Mesenchymal stem cell (in vitro differentiated cells and primary cell): ENCODE measurements at regions not wholly inside any gene's neighbourhood (a gene's known extent, or its start where the extent isn't known, plus 50 kb on each side); places are given as distances from the start of the nearest gene placed in this dataset.

Source experiments
- DNase-seq: peaks from one replicate; pipeline ENCODE4 v3.0.0-alpha.2; 2013
- H2AFZ ChIP-seq: one replicate; pipeline ENCODE4 v1.6.1; 2013; ENCODE audit warnings: low read depth, mild to moderate bottlenecking, control low read depth, inconsistent platforms, low read length, moderate library complexity
- H2AK5ac ChIP-seq: 2 replicates; pipeline ENCODE4 v1.6.1; 2013; ENCODE audit warnings: low read length, moderate library complexity, mild to moderate bottlenecking, inconsistent platforms; ENCODE audit not compliant: severe bottlenecking
- H2BK120ac ChIP-seq: one replicate; pipeline ENCODE4 v1.6.1; 2013; ENCODE audit warnings: low read depth, mild to moderate bottlenecking, inconsistent platforms, low read length, moderate library complexity
- H2BK12ac ChIP-seq, 2 experiments: one replicate each; pipeline ENCODE4 v1.6.1; 2013; ENCODE audit warnings: inconsistent platforms in 2 of 2, low read length in 2 of 2, mild to moderate bottlenecking in 2 of 2, moderate library complexity in 2 of 2, control low read depth in 1 of 2
- H2BK15ac ChIP-seq: one replicate; pipeline ENCODE4 v1.6.1; 2013; ENCODE audit warnings: mild to moderate bottlenecking, low read depth, inconsistent platforms; ENCODE audit not compliant: poor library complexity, severe bottlenecking
- H2BK5ac ChIP-seq: 2 replicates; pipeline ENCODE4 v1.6.1; 2013; ENCODE audit warnings: low read depth, mild to moderate bottlenecking, low read length, control low read depth, inconsistent platforms; ENCODE audit not compliant: poor library complexity, severe bottlenecking
- H3K14ac ChIP-seq, 2 experiments: one replicate each; pipeline ENCODE4 v1.6.1; 2013; ENCODE audit warnings: inconsistent platforms in 2 of 2, low read length in 2 of 2, control low read depth in 1 of 2, mild to moderate bottlenecking in 1 of 2, moderate library complexity in 1 of 2
- H3K18ac ChIP-seq, 2 experiments: one replicate each; pipeline ENCODE4 v1.6.1; 2013; ENCODE audit warnings: inconsistent platforms in 2 of 2, low read length in 2 of 2, control low read depth in 1 of 2, low read depth in 1 of 2, mild to moderate bottlenecking in 1 of 2
- H3K23ac ChIP-seq, 2 experiments: one replicate each; pipeline ENCODE4 v1.6.1; 2013; ENCODE audit warnings: inconsistent platforms in 2 of 2, low read length in 2 of 2, mild to moderate bottlenecking in 2 of 2, moderate library complexity in 2 of 2, control low read depth in 1 of 2
- H3K27ac ChIP-seq: 2 replicates; pipeline ENCODE4 v1.5.1; 2013; ENCODE audit warnings: mild to moderate bottlenecking, moderate library complexity, low read length, control low read depth, inconsistent platforms; ENCODE audit not compliant: poor library complexity, severe bottlenecking
- H3K27me3 ChIP-seq, 2 experiments: 2 replicates each; pipeline versions ENCODE4 v1.6.1 to v1.7.0; 2013; ENCODE audit warnings: low read length in 2 of 2, mild to moderate bottlenecking in 2 of 2, moderate library complexity in 2 of 2, control low read depth in 1 of 2, inconsistent platforms in 1 of 2; ENCODE audit not compliant: control insufficient read depth in 1 of 2, insufficient read depth in 1 of 2
- H3K36me3 ChIP-seq, 2 experiments: 2 replicates each; pipeline versions ENCODE4 v1.6.1 to v1.7.0; 2013; ENCODE audit warnings: low read length in 2 of 2, control low read depth in 1 of 2, inconsistent platforms in 1 of 2, low read depth in 1 of 2, mild to moderate bottlenecking in 1 of 2; ENCODE audit not compliant: insufficient read depth in 2 of 2, control insufficient read depth in 1 of 2
- H3K4ac ChIP-seq, 2 experiments: one replicate each; pipeline ENCODE4 v1.6.1; 2013; ENCODE audit warnings: inconsistent platforms in 2 of 2, low read length in 2 of 2, mild to moderate bottlenecking in 2 of 2, moderate library complexity in 2 of 2, control low read depth in 1 of 2, low read depth in 1 of 2
- H3K4me1 ChIP-seq: 2 replicates; pipeline ENCODE4 v1.6.1; 2013; ENCODE audit warnings: low read depth, low read length, control low read depth; ENCODE audit not compliant: control insufficient read depth, insufficient read depth
- H3K4me2 ChIP-seq: 2 replicates; pipeline ENCODE4 v1.6.1; 2013; ENCODE audit warnings: low read length, mild to moderate bottlenecking, inconsistent platforms; ENCODE audit not compliant: poor library complexity, severe bottlenecking
- H3K4me3 ChIP-seq, 2 experiments: 2 replicates each; pipeline versions ENCODE4 v1.5.1 to v1.7.0; 2013; ENCODE audit warnings: low read length in 2 of 2, mild to moderate bottlenecking in 2 of 2, control low read depth in 1 of 2, low read depth in 1 of 2; ENCODE audit not compliant: insufficient read depth in 1 of 2
- H3K79me1 ChIP-seq: replicated peaks from 2 replicates; pipeline ENCODE4 v1.6.1; 2013; ENCODE audit warnings: mild to moderate bottlenecking, control low read depth, low read length, inconsistent platforms; ENCODE audit not compliant: poor library complexity, severe bottlenecking
- H3K9ac ChIP-seq: 2 replicates; pipeline ENCODE4 v1.7.0; 2013; ENCODE audit warnings: mild to moderate bottlenecking, low read length, moderate library complexity
- H3K9me3 ChIP-seq: 2 replicates; pipeline ENCODE4 v1.7.0; 2013; ENCODE audit warnings: mild to moderate bottlenecking, low read length; ENCODE audit not compliant: control insufficient read depth
- H4K8ac ChIP-seq: one replicate; pipeline ENCODE4 v1.6.1; 2013; ENCODE audit warnings: inconsistent platforms, mild to moderate bottlenecking, low read length, moderate library complexity
- H4K91ac ChIP-seq: one replicate; pipeline ENCODE4 v1.6.1; 2013; ENCODE audit warnings: mild to moderate bottlenecking, low read length, inconsistent platforms
- WGBS: methylation state at CpG from one replicate; pipeline ENCODE4 v1.1.7; 2013; ENCODE audit warnings: mixed read lengths; 5-methylcytosine and 5-hydroxymethylcytosine counted together

DNA sequence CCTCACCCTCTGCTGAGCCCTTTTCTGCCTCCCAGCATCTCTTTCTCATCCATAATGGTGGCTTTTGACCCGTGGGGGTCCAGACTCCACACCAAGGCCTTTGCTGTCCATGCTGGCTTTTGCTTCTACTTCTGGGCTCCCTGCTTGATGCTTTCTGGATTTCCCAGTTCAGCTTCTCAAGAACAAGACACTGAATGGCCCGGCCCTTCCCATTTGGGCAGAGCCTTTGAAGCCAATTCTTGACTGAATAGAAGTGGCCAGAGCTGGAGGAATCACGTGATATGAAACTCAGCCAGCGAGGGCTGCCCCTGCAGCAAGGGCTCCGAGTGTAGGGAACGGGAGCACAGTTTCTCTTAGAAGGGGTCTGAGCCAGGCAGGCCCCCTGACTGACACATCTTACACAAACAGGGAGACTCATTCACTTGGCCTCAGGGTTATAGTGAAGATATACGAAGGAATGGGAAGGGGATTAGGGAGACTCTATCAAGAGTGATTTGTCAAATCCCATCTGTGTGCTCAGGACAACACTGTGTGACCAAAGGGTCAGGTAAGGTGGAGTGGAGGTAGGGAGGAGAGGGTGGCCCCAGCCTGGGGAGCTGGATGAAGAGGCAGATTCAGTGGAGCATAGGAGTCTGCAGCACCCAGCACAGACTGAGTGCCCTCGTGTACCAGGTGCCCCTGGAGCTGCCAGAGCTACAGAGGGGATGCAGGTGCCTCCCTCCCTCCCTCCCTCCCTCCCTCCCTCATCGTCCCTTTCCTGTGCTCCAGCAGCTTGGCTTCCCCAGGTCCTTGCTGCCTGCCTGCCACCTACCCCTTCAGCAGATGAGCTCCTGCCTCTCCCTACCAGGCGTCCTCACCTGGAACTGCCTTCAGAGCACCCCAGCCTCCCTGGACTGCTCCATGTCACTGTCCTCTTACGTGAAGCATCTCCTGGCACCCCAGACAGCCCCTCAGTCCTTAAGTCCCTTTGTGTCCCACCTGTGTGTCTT is 106.0 kb downstream of the TRIM29 start:
- H2BK12ac ChIP-seq = no peak overlapping the region

DNA sequence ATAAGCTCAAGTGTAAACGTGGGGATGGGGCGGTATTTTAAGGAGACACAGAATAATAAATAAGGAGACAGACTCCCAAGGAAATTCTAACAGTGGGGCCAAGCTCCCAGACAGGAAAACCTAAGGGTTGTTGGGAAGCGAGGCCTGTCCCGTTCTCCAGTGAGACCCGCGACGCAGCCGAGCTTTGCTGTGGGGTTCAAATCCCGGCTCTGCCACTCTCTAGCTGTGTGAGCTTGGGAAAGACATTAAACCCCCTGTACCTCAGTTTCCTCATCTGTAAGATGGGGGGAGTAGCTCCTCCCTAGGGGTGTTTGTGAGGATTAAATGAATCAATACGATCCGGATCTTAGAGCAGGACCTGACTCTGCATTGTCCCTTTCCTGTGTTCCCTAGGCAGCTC is 106.8 kb downstream of the TRIM29 start:
- Histone ChIP-seq H4K91ac (no peak overlapping the region), H2BK15ac (no peak overlapping the region), H2BK5ac (no peak overlapping the region), H3K4ac (no peak overlapping the region), H3K4me2 (no peak overlapping the region), H3K27me3 (peaks cover 5 to 75% of the 10 kb centered on the region in 2 experiments), H4K8ac (no peak overlapping the region), H2AK5ac (no peak overlapping the region), H3K79me1 (no peaks in the 10 kb centered on the region), H3K9ac (no peak overlapping the region), H3K4me3 (no peak overlapping the region), H3K9me3 (peaks cover 8% of the 10 kb centered on the region), H3K27ac (no peak overlapping the region), H2BK12ac (no peak overlapping the region), H2BK120ac (no peak overlapping the region), H3K36me3 (no peaks in the 10 kb centered on the region), H2AFZ (no peak overlapping the region), H3K23ac (no peak overlapping the region), H3K18ac (no peak overlapping the region), H3K4me1 (no peaks in the 10 kb centered on the region), H3K14ac (no peak overlapping the region)
- DNase-seq = no peak
- 87% methylated on average over 10 of the region's 11 CpGs for WGBS

More for the DNA sequence above, 106.0 kb downstream of the TRIM29 start:
- no peak overlapping the region for H2BK5ac ChIP-seq
- no peak overlapping the region for H3K4me2 ChIP-seq
- no peaks in the 10 kb centered on the region for H3K4me1 ChIP-seq
- no peak overlapping the region for H2AK5ac ChIP-seq
- no peaks in the 10 kb centered on the region for H3K36me3 ChIP-seq
- H3K4me3 ChIP-seq = no peak overlapping the region
- H3K14ac ChIP-seq = no peak overlapping the region
- no peak overlapping the region for H3K23ac ChIP-seq
- no peak overlapping the region for H4K8ac ChIP-seq
- H3K18ac ChIP-seq = no peak overlapping the region
- no peak overlapping the region for H3K27ac ChIP-seq
- no peak for DNase-seq
- peaks cover 5 to 78% of the 10 kb centered on the region in 2 experiments for H3K27me3 ChIP-seq
- H3K4ac ChIP-seq = no peak overlapping the region
- H3K9ac ChIP-seq = no peak overlapping the region
- no peaks in the 10 kb centered on the region for H3K79me1 ChIP-seq
- peaks cover 9% of the 10 kb centered on the region for H3K9me3 ChIP-seq
- no peak overlapping the region for H2BK15ac ChIP-seq
- no peak overlapping the region for H2AFZ ChIP-seq
- H4K91ac ChIP-seq = no peak overlapping the region
- WGBS = 62% methylated on average over 10 of the region's 11 CpGs
- H2BK120ac ChIP-seq = no peak overlapping the region

DNA sequence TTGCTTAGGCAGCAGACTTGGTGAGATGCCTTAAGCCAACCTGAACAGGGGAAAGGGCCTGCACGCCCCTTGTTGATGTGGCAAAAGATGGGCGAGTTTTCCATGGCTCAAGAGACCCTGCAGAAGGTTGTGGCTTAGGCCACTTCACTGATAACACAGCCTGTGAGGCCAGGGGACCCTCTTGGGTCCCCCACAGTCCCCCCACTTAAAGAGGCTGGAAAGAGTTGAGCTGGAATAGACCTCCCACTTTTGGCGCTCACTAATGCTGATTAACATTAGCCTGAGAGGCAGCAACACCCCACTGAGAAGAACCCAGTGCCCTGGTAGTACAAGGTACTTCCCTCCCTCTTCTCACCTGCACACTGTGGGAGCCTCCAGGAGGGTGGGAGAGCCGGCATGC is 107.5 kb downstream of the TRIM29 start:
- Histone ChIP-seq H3K23ac (no peak overlapping the region), H3K27me3 (peaks cover 5 to 77% of the 10 kb centered on the region in 2 experiments)
- WGBS = 50% methylated on average over 4 of the region's 4 CpGs

DNA sequence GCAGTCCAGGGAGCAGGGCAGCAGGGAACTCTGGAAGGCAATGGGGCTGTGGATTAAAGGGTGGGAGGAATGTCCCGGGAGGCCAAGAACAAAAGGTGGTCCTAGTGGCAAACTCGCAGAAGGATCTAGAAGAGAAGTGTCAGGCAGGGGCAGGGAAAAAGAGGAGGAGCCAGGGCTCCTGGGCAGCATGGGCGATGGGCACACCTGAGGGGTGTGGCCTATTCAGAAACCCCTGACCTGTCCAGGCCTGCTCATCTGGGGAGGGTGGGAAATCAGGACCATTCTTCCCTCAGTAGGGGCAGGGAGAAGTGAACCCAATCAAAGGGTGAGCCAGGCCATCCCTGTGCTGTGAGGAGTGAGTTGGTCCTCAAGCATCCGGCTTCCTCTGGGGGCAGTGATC is 108.6 kb downstream of the TRIM29 start:
- no peak overlapping the region for H3K9ac ChIP-seq
- no peak overlapping the region for H2BK15ac ChIP-seq
- DNase-seq = no peak
- no peak overlapping the region for H3K4me3 ChIP-seq
- no peak overlapping the region for H3K14ac ChIP-seq
- no peak overlapping the region for H3K27ac ChIP-seq
- H3K4ac ChIP-seq = no peak overlapping the region
- no peak overlapping the region for H3K4me2 ChIP-seq
- H2AK5ac ChIP-seq = no peak overlapping the region
- no peak overlapping the region for H3K18ac ChIP-seq
- H4K91ac ChIP-seq = no peak overlapping the region
- H3K79me1 ChIP-seq = no peaks in the 10 kb centered on the region
- H3K23ac ChIP-seq = no peak overlapping the region
- no peaks in the 10 kb centered on the region for H3K9me3 ChIP-seq
- no peak overlapping the region for H2BK12ac ChIP-seq
- no peak overlapping the region for H4K8ac ChIP-seq
- no peaks in the 10 kb centered on the region for H3K36me3 ChIP-seq
- peaks cover 1% of the 10 kb centered on the region for H3K4me1 ChIP-seq
- no peak overlapping the region for H2BK5ac ChIP-seq
- H2AFZ ChIP-seq = no peak overlapping the region
- peaks cover 5 to 79% of the 10 kb centered on the region in 2 experiments for H3K27me3 ChIP-seq
- 86% methylated on average over 4 of the region's 4 CpGs for WGBS
- H2BK120ac ChIP-seq = no peak overlapping the region

More for the DNA sequence above, 107.5 kb downstream of the TRIM29 start:
- H3K4me3 ChIP-seq = no peak overlapping the region
- H4K91ac ChIP-seq = no peak overlapping the region
- no peak overlapping the region for H3K14ac ChIP-seq
- no peak overlapping the region for H3K4ac ChIP-seq
- no peak overlapping the region for H2AFZ ChIP-seq
- no peak overlapping the region for H2BK12ac ChIP-seq
- peaks cover 1% of the 10 kb centered on the region for H3K9me3 ChIP-seq
- no peak overlapping the region for H2BK15ac ChIP-seq
- H3K9ac ChIP-seq = no peak overlapping the region
- no peak overlapping the region for H2BK120ac ChIP-seq
- no peak overlapping the region for H2AK5ac ChIP-seq
- H3K27ac ChIP-seq = no peak overlapping the region
- no peak for DNase-seq
- no peak overlapping the region for H4K8ac ChIP-seq
- no peak overlapping the region for H3K18ac ChIP-seq
- no peak overlapping the region for H3K4me2 ChIP-seq
- no peak overlapping the region for H2BK5ac ChIP-seq
- H3K4me1 ChIP-seq = no peaks in the 10 kb centered on the region
- no peaks in the 10 kb centered on the region for H3K79me1 ChIP-seq
- no peaks in the 10 kb centered on the region for H3K36me3 ChIP-seq
